ENCODE measurements at regions not wholly inside any gene's neighbourhood (a gene's known extent, or its start where the extent isn't known, plus 50 kb on each side); places are given as distances from the start of the nearest gene placed in this dataset.

DNA sequence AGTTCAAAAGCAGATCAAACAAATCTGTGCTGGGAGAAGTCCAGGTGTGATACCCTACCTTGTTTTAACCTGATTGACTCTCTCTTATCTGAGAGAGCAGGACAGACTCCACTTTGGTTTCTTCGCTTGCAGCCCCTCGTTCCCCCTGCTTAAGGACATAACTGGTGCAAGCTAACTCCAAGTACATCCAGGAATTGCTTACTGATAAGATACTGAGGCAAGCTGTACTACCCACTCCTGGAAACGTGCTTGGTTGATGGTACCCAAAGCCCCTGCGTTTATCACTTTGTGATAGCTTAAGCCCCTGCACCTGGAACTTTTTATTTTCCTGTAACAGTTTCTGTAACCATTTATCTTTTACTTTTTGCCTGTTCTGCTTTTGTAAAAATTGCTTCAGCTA is 157.0 kb upstream of the OLIG3 start:
- no peaks in the 10 kb centered on the region for H3K27me3 ChIP-seq
- H3K36me3 ChIP-seq: no peaks in the 10 kb centered on the region
- peaks cover 9 to 43% (median 38%) of the 10 kb centered on the region in 4 donors for H3K9me3 ChIP-seq
- 18 to 49% (median 23%) methylated on average over 4 of the region's 4 CpGs for WGBS, 5 donors
- H3K4me1 ChIP-seq: peaks cover 8 to 24% (median 20%) of the 10 kb centered on the region in 4 donors
- no peak overlapping the region for H3K27ac ChIP-seq
- intact Hi-C loops (cut with DNase I; ENCODE audit: low total_unique reads): no loop called here
- H3K4me3 ChIP-seq: no peak overlapping the region
- no peak for DNase-seq
- TF ChIP-seq POLR2AphosphoS5 (IDR thresholded peaks at IDR 0.05) (no peak), POLR2A (IDR thresholded peaks at IDR 0.05) (no peak), EP300 (IDR thresholded peaks at IDR 0.05) (no peak)
- TF ChIP-seq, protein P1, sequence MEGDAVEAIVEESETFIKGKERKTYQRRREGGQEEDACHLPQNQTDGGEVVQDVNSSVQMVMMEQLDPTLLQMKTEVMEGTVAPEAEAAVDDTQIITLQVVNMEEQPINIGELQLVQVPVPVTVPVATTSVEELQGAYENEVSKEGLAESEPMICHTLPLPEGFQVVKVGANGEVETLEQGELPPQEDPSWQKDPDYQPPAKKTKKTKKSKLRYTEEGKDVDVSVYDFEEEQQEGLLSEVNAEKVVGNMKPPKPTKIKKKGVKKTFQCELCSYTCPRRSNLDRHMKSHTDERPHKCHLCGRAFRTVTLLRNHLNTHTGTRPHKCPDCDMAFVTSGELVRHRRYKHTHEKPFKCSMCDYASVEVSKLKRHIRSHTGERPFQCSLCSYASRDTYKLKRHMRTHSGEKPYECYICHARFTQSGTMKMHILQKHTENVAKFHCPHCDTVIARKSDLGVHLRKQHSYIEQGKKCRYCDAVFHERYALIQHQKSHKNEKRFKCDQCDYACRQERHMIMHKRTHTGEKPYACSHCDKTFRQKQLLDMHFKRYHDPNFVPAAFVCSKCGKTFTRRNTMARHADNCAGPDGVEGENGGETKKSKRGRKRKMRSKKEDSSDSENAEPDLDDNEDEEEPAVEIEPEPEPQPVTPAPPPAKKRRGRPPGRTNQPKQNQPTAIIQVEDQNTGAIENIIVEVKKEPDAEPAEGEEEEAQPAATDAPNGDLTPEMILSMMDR (IDR thresholded peaks at IDR 0.05): no peak

DNA sequence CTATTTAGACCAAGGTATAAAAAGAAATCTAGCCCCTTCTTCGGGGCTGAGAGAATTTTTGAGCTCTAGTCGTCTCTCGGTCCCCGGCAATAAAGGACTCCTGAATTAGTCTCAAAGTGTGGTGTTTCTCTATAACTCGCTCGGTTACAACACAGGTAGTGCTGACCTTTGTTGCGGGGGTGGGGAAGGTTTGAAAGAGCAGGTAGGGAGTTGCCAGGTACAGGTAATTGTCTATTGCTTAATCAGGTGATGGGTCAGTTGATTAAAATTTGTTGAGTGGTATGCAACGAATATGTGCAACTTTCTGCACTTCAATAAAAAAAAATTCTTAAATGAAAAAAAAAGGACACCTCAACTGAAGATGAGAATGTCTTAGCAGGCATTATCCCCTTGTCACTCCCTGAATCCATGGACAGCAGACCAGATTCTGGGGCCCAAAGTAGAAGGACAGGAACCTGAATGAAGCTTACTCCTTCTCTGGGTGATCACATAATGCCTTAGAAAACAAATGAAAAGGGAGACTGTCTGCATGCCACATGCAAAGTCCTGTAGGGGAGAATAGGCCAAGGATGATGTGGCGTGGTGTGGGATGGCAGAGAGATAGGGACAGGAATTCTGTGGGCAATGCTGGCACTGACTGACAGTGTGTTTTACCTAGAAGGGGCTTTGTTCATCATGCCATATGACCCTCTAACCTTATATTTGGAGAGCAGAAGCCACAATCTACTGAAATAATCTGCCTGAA is 157.6 kb upstream of the OLIG3 start:
- H3K9me3 ChIP-seq: peaks cover 9 to 47% (median 40%) of the 10 kb centered on the region in 4 donors
- no peak overlapping the region for H3K27ac ChIP-seq
- H3K4me3 ChIP-seq: no peak overlapping the region
- no peak for DNase-seq
- intact Hi-C loops (cut with DNase I; ENCODE audit: low total_unique reads): no loop called here
- WGBS, 5 donors: 76 to 90% (median 85%) methylated on average over 9 of the region's 9 CpGs
- peaks cover 8 to 24% (median 20%) of the 10 kb centered on the region in 4 donors for H3K4me1 ChIP-seq
- H3K36me3 ChIP-seq: no peaks in the 10 kb centered on the region
- TF ChIP-seq EP300 (IDR thresholded peaks at IDR 0.05) (no peak), POLR2A (IDR thresholded peaks at IDR 0.05) (no peak), POLR2AphosphoS5 (IDR thresholded peaks at IDR 0.05) (no peak)
- TF ChIP-seq, protein P1 (IDR thresholded peaks at IDR 0.05): no peak
- no peaks in the 10 kb centered on the region for H3K27me3 ChIP-seq

DNA sequence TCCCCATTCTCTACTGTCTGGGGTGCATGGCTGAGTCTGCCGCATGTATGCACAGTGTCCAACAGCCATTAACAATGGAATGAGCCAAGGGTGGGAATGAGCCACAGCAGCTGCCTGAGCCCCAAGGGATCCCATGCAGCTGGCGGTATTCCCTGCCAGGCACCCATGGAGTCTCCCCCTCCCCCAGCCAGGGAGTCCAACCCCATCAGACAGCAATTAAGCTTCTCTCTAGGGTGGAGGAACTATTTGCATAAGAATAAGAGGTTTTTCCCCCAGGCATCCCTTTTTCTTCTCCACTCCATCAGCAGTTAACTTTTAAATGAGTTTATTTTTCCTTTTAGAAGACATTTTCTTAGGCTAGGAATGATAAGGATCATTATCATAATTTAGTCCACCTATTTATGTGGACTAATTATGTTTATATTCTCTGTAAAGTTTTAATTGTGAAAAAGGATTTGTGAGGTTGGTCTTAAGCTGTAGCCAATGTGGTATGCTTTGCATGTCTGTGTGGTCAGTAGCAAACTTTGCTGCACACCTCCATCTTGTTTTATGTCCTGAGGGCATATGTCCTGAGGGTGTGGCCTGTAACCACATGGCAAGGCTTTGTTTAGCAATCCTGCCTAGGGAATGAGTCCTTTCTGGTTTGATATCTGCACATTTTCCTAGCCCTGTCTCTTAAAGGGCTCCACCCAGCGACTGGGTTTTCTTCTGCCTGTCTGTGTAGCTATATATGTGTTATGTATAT is 158.9 kb upstream of the OLIG3 start:
- no peak for DNase-seq
- Histone ChIP-seq H3K36me3 (no peaks in the 10 kb centered on the region), H3K4me1 (peaks cover 5 to 20% (median 10%) of the 10 kb centered on the region in 4 donors), H3K4me3 (no peak overlapping the region), H3K27me3 (no peaks in the 10 kb centered on the region), H3K27ac (no peak overlapping the region), H3K9me3 (peaks cover 9 to 47% (median 40%) of the 10 kb centered on the region in 4 donors)
- intact Hi-C loops (cut with DNase I; ENCODE audit: low total_unique reads): no loop called here
- WGBS, 5 donors: 89 to 98% (median 96%) methylated on average over 3 of the region's 3 CpGs
- no peak for TF ChIP-seq POLR2A (IDR thresholded peaks at IDR 0.05)
- TF ChIP-seq, protein P1 (IDR thresholded peaks at IDR 0.05): no peak
- no peak for TF ChIP-seq POLR2AphosphoS5 (IDR thresholded peaks at IDR 0.05)
- TF ChIP-seq EP300 (IDR thresholded peaks at IDR 0.05): no peak

GRCh38 chr6:137653706-137654059 is 159.5 kb upstream of the OLIG3 start:
- TF ChIP-seq, protein P1 (IDR thresholded peaks at IDR 0.05): no peak
- no peak for TF ChIP-seq POLR2A (IDR thresholded peaks at IDR 0.05)
- no peak for TF ChIP-seq POLR2AphosphoS5 (IDR thresholded peaks at IDR 0.05)
- no peak for TF ChIP-seq EP300 (IDR thresholded peaks at IDR 0.05)
- WGBS, 5 donors: 86 to 97% (median 96%) methylated on average over 3 of the region's 3 CpGs
- peaks cover 5 to 15% (median 7%) of the 10 kb centered on the region in 4 donors for H3K4me1 ChIP-seq
- H3K36me3 ChIP-seq: no peaks in the 10 kb centered on the region
- H3K4me3 ChIP-seq: no peak overlapping the region
- peaks cover 9 to 47% (median 40%) of the 10 kb centered on the region in 4 donors for H3K9me3 ChIP-seq
- no peak overlapping the region for H3K27ac ChIP-seq
- no peak for DNase-seq
- no peaks in the 10 kb centered on the region for H3K27me3 ChIP-seq
- intact Hi-C loops (cut with DNase I; ENCODE audit: low total_unique reads): no loop called here
